ENCODE measurements at regions not wholly inside any gene's neighbourhood (a gene's known extent, or its start where the extent isn't known, plus 50 kb on each side); places are given as distances from the start of the nearest gene placed in this dataset.

- DNase-seq: peak; percentile 7
Observed at GRCh38 chr11:111194860-111195568, 50.5 kb upstream of the POU2AF2 start.

GRCh38 chr11:111193924-111194490, 51.5 kb upstream of the POU2AF2 start:
- no peak for DNase-seq

GRCh38 chr11:111189466-111189865, 56.1 kb upstream of the POU2AF2 start:
- no peak for DNase-seq

GRCh38 chr11:111186308-111186915, 59.1 kb upstream of the POU2AF2 start:
- DNase-seq: no peak

- peak; percentile 71 for DNase-seq
Observed at GRCh38 chr11:111185266-111185665, 60.3 kb upstream of the POU2AF2 start.

- DNase-seq: peak; percentile 52
Observed at GRCh38 chr11:111183706-111184105, 61.8 kb upstream of the POU2AF2 start.

GRCh38 chr11:111179184-111179910, 66.2 kb upstream of the POU2AF2 start:
- no peak for DNase-seq

- DNase-seq: no peak
Observed at GRCh38 chr11:111177037-111177871, 68.3 kb upstream of the POU2AF2 start.

GRCh38 chr11:111176603-111177002, 68.9 kb upstream of the POU2AF2 start:
- no peak for DNase-seq

GRCh38 chr11:111173221-111173620, 72.3 kb upstream of the POU2AF2 start:
- DNase-seq: peak; percentile 51

- DNase-seq: no peak
Observed at GRCh38 chr11:111172321-111172862, 73.1 kb upstream of the POU2AF2 start.

- DNase-seq: no peak
Observed at GRCh38 chr11:111170761-111171379, 74.7 kb upstream of the POU2AF2 start.

GRCh38 chr11:111169367-111169766, 76.2 kb upstream of the POU2AF2 start:
- DNase-seq: no peak

GRCh38 chr11:111168871-111169270, 76.7 kb upstream of the POU2AF2 start:
- DNase-seq: no peak

GRCh38 chr11:111167666-111168065, 77.9 kb upstream of the POU2AF2 start:
- no peak for DNase-seq

GRCh38 chr11:111166598-111166997, 78.9 kb upstream of the POU2AF2 start:
- no peak for DNase-seq

- peak; percentile 33 for DNase-seq
Observed at GRCh38 chr11:111162305-111162704, 83.2 kb upstream of the POU2AF2 start.

GRCh38 chr11:111157571-111157970, 88.0 kb upstream of the POU2AF2 start:
- no peak for DNase-seq

- no peak for DNase-seq
Observed at GRCh38 chr11:111155021-111155420, 90.5 kb upstream of the POU2AF2 start.

GRCh38 chr11:111153194-111153593, 92.3 kb upstream of the POU2AF2 start:
- DNase-seq: no peak

- DNase-seq: no peak
Observed at GRCh38 chr11:111148953-111149352, 96.6 kb upstream of the POU2AF2 start.

GRCh38 chr11:111148121-111148520, 97.4 kb upstream of the POU2AF2 start:
- DNase-seq: no peak
